SK-N-SH treated with all-trans-retinoic acid at 6 μM for 48 hours (cell line): ENCODE measurements at regions not wholly inside any gene's neighbourhood (a gene's known extent, or its start where the extent isn't known, plus 50 kb on each side); places are given as distances from the start of the nearest gene placed in this dataset.

ENCODE experiments used
- ATAC-seq: fragments of 200-7000 bp; cut with Tn5 transposase; 3 replicates; pipeline ENCODE4 v1.9.1; 2020; ENCODE audit warnings: mild to moderate bottlenecking, moderate library complexity
- BACH2 ChIP-seq: fragments of 250-450 bp; sonication (Bioruptor Pico); IDR thresholded peaks from 2 replicates; pipeline ENCODE4 v1.9.0; 2021; ENCODE audit warnings: mild to moderate bottlenecking, borderline replicate concordance
- CSDC2 ChIP-seq: fragments of 250-450 bp; sonication (Bioruptor Pico); IDR thresholded peaks from 2 replicates; pipeline ENCODE4 v1.5.0; 2020; ENCODE audit warnings: mild to moderate bottlenecking, moderate library complexity
- ESRRG ChIP-seq: fragments of 250-450 bp; sonication (Bioruptor Pico); IDR thresholded peaks from 2 replicates; pipeline ENCODE4 v1.6.1; 2021; ENCODE audit warnings: mild to moderate bottlenecking
- GLIS3 ChIP-seq: fragments of 250-450 bp; sonication (Bioruptor Pico); IDR thresholded peaks from 2 replicates; pipeline ENCODE4 v1.5.0; 2020; ENCODE audit warnings: mild to moderate bottlenecking, moderate library complexity
- OSR1 ChIP-seq: fragments of 250-450 bp; sonication (Bioruptor Pico); IDR thresholded peaks from 2 replicates; pipeline ENCODE4 v1.8.0; 2022; ENCODE audit warnings: moderate library complexity, mild to moderate bottlenecking, inconsistent platforms
- PATZ1 ChIP-seq: fragments of 250-450 bp; sonication (Bioruptor Pico); IDR thresholded peaks from 2 replicates; pipeline ENCODE4 v1.8.0; 2020; ENCODE audit warnings: mild to moderate bottlenecking, moderate library complexity, borderline replicate concordance
- POU6F1 ChIP-seq: fragments of 250-450 bp; sonication (Bioruptor Pico); IDR thresholded peaks from 2 replicates; pipeline ENCODE4 v1.8.0; 2021; ENCODE audit warnings: low read depth, mild to moderate bottlenecking, moderate library complexity, borderline replicate concordance
- PPARA ChIP-seq: fragments of 250-450 bp; sonication (Bioruptor Pico); IDR thresholded peaks from 2 replicates; pipeline ENCODE4 v1.5.0; 2020; ENCODE audit warnings: mild to moderate bottlenecking, borderline replicate concordance
- RARB ChIP-seq: fragments of 250-450 bp; sonication (Bioruptor Pico); IDR thresholded peaks from 2 replicates; pipeline ENCODE4 v1.8.0; 2021; ENCODE audit warnings: mild to moderate bottlenecking, moderate library complexity
- SNAI2 ChIP-seq: fragments of 250-450 bp; sonication (Bioruptor Pico); IDR thresholded peaks from 2 replicates; pipeline ENCODE4 v1.5.0; 2020; ENCODE audit warnings: mild to moderate bottlenecking, moderate library complexity
- TCF4 ChIP-seq: fragments of 250-450 bp; sonication (Bioruptor Pico); IDR thresholded peaks from 2 replicates; pipeline ENCODE4 v1.8.0; 2021; ENCODE audit warnings: mild to moderate bottlenecking, moderate library complexity, borderline replicate concordance
- TOX ChIP-seq: fragments of 250-450 bp; sonication (Bioruptor Pico); IDR thresholded peaks from 2 replicates; pipeline ENCODE4 v1.8.0; 2021; ENCODE audit warnings: mild to moderate bottlenecking, moderate library complexity, borderline replicate concordance
- TSHZ2 ChIP-seq: fragments of 250-450 bp; sonication (Bioruptor Pico); IDR thresholded peaks from 2 replicates; pipeline ENCODE4 v1.5.0; 2020; ENCODE audit warnings: mild to moderate bottlenecking, moderate library complexity
- ZC3H10 ChIP-seq: fragments of 250-450 bp; sonication (Bioruptor Pico); IDR thresholded peaks from 2 replicates; pipeline ENCODE4 v1.5.1; 2021; ENCODE audit warnings: mild to moderate bottlenecking, moderate library complexity
- ZFP3 ChIP-seq: fragments of 250-450 bp; sonication (Bioruptor Pico); IDR thresholded peaks from 2 replicates; pipeline ENCODE4 v1.5.0; 2020; ENCODE audit warnings: mild to moderate bottlenecking, moderate library complexity
- ZFP30 ChIP-seq: fragments of 450-650 bp; formaldehyde crosslinking; IDR thresholded peaks from 2 replicates; pipeline ENCODE4 v1.5.0; 2022; ENCODE audit warnings: mild to moderate bottlenecking, moderate library complexity
- ZNF565 ChIP-seq: fragments of 450-650 bp; formaldehyde crosslinking; conservative IDR thresholded peaks from 2 replicates; pipeline ENCODE4 v1.5.0; 2020; ENCODE audit warnings: low read depth, mild to moderate bottlenecking, moderate library complexity
- ZNF8 ChIP-seq: fragments of 450-650 bp; formaldehyde crosslinking; IDR thresholded peaks from 2 replicates; pipeline ENCODE4 v1.5.0; 2020; ENCODE audit warnings: mild to moderate bottlenecking, moderate library complexity
- TF ChIP-seq, protein P1 (sequence below): fragments of 250-450 bp; sonication (Bioruptor Pico); IDR thresholded peaks from 2 replicates; pipeline ENCODE4 v1.5.1; 2020; ENCODE audit warnings: low read depth, mild to moderate bottlenecking, moderate library complexity

DNA sequence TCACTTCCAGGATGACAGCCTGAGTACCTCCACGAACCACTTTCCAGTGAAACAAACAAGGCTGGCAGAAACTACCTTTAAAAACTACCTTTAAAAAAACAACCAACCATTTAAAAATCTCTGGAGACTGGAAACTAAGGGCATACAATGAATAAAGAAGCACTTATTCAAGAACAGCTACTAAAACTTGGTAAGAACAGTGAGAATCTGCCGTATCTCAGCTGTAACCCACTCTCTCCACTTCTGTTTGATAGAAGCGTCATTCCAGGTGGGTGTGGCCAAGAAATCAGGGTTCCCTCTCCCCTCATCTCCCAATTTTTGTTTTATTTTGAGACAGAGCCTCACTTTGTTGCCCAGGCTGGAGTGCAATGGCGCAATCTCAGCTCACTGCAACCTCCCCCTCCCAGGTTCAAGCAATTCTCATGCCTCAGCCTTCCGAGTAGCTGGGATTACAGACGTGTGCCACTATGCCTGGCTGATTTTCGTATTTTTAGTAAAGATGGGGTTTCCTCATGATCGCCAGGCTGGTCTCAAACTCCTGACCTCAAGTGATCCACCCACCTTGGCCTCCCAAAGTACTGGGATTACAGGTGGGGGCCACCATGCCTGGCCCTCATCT lies 158.8 kb upstream of the CHST15 start:
- ATAC-seq: no peak
- TF ChIP-seq BACH2 (CRISPR knock-in tag): no peak
- TF ChIP-seq ZFP3 (CRISPR knock-in tag): no peak
- no peak for TF ChIP-seq ESRRG (CRISPR knock-in tag)
- TF ChIP-seq ZNF565: no peak
- no peak for TF ChIP-seq TSHZ2
- no peak for TF ChIP-seq ZFP30
- no peak for TF ChIP-seq PATZ1 (CRISPR knock-in tag)
- no peak for TF ChIP-seq PPARA (CRISPR knock-in tag)
- TF ChIP-seq ZNF8 (CRISPR knock-in tag): no peak
- TF ChIP-seq POU6F1 (CRISPR knock-in tag): no peak
- no peak for TF ChIP-seq GLIS3 (CRISPR knock-in tag)
- TF ChIP-seq SNAI2 (CRISPR knock-in tag): no peak
- no peak for TF ChIP-seq OSR1 (CRISPR knock-in tag)
- no peak for TF ChIP-seq TOX (CRISPR knock-in tag)

GRCh38 chr10:124251317-124252065 lies 158.1 kb upstream of the CHST15 start:
- TF ChIP-seq CSDC2 (no peak), RARB (CRISPR knock-in tag) (no peak)
- no peak for ATAC-seq

- ATAC-seq: no peak
- TF ChIP-seq, protein P1, sequence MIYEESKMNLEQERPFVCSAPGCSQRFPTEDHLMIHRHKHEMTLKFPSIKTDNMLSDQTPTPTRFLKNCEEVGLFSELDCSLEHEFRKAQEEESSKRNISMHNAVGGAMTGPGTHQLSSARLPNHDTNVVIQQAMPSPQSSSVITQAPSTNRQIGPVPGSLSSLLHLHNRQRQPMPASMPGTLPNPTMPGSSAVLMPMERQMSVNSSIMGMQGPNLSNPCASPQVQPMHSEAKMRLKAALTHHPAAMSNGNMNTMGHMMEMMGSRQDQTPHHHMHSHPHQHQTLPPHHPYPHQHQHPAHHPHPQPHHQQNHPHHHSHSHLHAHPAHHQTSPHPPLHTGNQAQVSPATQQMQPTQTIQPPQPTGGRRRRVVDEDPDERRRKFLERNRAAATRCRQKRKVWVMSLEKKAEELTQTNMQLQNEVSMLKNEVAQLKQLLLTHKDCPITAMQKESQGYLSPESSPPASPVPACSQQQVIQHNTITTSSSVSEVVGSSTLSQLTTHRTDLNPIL: no peak
- no peak for TF ChIP-seq ZFP3 (CRISPR knock-in tag)
- TF ChIP-seq ZC3H10 (CRISPR knock-in tag): no peak
- no peak for TF ChIP-seq ESRRG (CRISPR knock-in tag)
- TF ChIP-seq TCF4 (CRISPR knock-in tag): no peak
- no peak for TF ChIP-seq RARB (CRISPR knock-in tag)
- TF ChIP-seq CSDC2: no peak
- no peak for TF ChIP-seq PPARA (CRISPR knock-in tag)
- TF ChIP-seq ZNF565: no peak
Measured at GRCh38 chr10:124250506-124250905, 157.1 kb upstream of the CHST15 start.

DNA sequence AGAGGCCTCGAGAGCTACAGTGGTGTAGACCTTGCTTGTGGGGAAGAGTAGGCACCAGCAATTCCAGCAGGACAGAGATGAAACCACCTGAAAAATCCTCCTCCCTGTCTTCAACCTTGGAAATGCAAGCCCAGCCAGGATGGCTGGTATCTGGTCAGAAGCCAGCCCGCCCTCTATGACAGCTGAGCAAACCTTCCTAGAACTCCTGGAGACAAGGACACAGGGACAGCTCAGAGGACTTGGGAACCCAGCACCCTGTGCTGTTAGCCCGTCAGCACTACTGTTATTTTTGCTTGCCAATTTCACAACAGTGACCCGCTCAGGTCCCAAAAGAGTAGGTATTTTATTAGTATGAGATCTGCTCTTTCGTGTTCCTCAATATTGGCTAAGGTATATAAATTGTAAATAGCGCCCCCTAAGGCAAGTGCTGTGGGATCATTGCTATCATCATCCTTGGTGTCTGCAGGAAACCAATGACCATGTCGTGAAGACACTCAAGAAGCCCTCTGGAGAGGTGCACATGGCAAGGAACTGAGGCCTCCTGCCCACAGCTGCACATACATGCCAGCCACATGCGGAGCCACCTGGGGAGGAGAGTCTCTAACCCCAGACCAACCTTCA lies 156.5 kb upstream of the CHST15 start:
- ATAC-seq: no peak
- no peak for TF ChIP-seq SNAI2 (CRISPR knock-in tag)
